Neural crest cell (in vitro differentiated cells): ENCODE measurements at regions not wholly inside any gene's neighbourhood (a gene's known extent, or its start where the extent isn't known, plus 50 kb on each side); places are given as distances from the start of the nearest gene placed in this dataset.

Experiments used
- DNase-seq: peaks from one replicate; pipeline ENCODE4 v3.0.0; 2021; ENCODE audit warnings: low read depth, mixed read lengths, low spot score
- H3K27ac Mint-ChIP-seq: one replicate; pipeline ENCODE4 v1.8.0; 2021; ENCODE audit warnings: mild to moderate bottlenecking, mixed read lengths; ENCODE audit not compliant: unreplicated experiment
- H3K27me3 Mint-ChIP-seq: 2 replicates; pipeline ENCODE4 v1.8.0; 2021; ENCODE audit warnings: low read depth, mild to moderate bottlenecking, mixed read lengths
- H3K36me3 Mint-ChIP-seq: 2 replicates; pipeline ENCODE4 v1.8.0; 2021; ENCODE audit warnings: low read depth, mild to moderate bottlenecking, mixed read lengths
- H3K4me1 Mint-ChIP-seq: 2 replicates; pipeline ENCODE4 v1.8.0; 2021; ENCODE audit warnings: mixed read lengths
- H3K4me3 Mint-ChIP-seq: one replicate; pipeline ENCODE4 v1.8.0; 2021; ENCODE audit warnings: mild to moderate bottlenecking, mixed read lengths
- H3K9me3 Mint-ChIP-seq: 2 replicates; pipeline ENCODE4 v1.8.0; 2021; ENCODE audit warnings: mixed read lengths
- CTCF ChIP-seq: fragments of 200-600 bp; sonication (generic); conservative IDR thresholded peaks from 2 replicates; pipeline ENCODE4 v1.5.0; 2021; ENCODE audit warnings: antibody characterized with exemption, mild to moderate bottlenecking

DNA sequence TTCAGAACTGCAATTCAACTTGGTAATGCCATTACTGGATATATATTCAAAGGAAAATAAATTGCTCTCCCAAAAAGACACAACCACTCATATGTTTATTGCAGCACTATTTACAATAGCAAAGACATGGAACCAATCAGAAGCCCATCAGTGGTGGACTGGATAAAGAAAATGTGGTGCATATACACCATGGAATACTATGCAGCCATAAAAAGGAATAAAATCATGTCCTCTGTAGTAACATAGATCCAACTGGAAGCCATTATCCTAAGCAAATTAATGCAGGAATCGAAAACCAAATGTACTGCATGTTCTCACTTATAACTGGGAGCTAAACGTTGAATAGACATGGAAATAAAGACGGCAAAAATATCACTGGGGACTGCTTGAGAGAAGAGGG is 117.0 kb downstream of the MAP3K21 start:
- no peak for TF ChIP-seq CTCF
- Mint-ChIP-seq H3K4me1 (peaks cover 4% of the 10 kb centered on the region), H3K27ac (no peak overlapping the region), H3K27me3 (no peaks in the 10 kb centered on the region), H3K4me3 (no peak overlapping the region), H3K36me3 (no peaks in the 10 kb centered on the region), H3K9me3 (no peaks in the 10 kb centered on the region)
- DNase-seq, result no peak

- no peak for TF ChIP-seq CTCF
- Mint-ChIP-seq H3K4me1 (peaks cover 4% of the 10 kb centered on the region), H3K36me3 (no peaks in the 10 kb centered on the region), H3K9me3 (no peaks in the 10 kb centered on the region), H3K4me3 (no peak overlapping the region), H3K27ac (no peak overlapping the region), H3K27me3 (no peaks in the 10 kb centered on the region)
- no peak for DNase-seq
Observed at GRCh38 chr1:233445737-233446136, 118.2 kb downstream of the MAP3K21 start.

- TF ChIP-seq CTCF, result no peak
- H3K36me3 Mint-ChIP-seq, result no peaks in the 10 kb centered on the region
- H3K4me1 Mint-ChIP-seq, result no peaks in the 10 kb centered on the region
- no peak overlapping the region for H3K27ac Mint-ChIP-seq
- no peaks in the 10 kb centered on the region for H3K9me3 Mint-ChIP-seq
- no peak for DNase-seq
- H3K4me3 Mint-ChIP-seq, result no peak overlapping the region
- peaks cover 2% of the 10 kb centered on the region for H3K27me3 Mint-ChIP-seq
Observed at GRCh38 chr1:233446935-233447334, 119.4 kb downstream of the MAP3K21 start.

GRCh38 chr1:233448109-233448689 is 120.7 kb downstream of the MAP3K21 start:
- Mint-ChIP-seq H3K36me3 (no peaks in the 10 kb centered on the region), H3K4me3 (no peak overlapping the region), H3K4me1 (no peaks in the 10 kb centered on the region), H3K27ac (no peak overlapping the region), H3K27me3 (peaks cover 2% of the 10 kb centered on the region), H3K9me3 (no peaks in the 10 kb centered on the region)
- DNase-seq, result no peak
- TF ChIP-seq CTCF, result no peak

DNA sequence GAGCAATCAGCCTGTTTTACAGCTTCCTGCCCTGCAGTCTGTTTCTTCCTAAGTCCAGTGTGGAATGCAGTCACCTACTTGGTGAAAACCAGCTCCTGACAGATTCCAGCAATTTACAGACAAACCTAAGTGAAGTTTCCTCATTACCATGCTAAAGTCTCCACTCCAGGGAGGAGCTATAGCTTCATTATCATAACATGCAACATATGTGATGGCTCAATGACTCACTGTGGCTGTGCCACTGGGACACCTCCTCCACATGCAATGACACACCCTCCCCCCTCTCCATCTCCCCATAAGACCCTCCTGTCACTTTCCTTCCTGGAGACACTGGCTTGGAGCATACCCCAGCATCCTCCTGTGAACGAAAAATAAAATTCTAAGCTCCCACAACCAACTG is 125.2 kb downstream of the MAP3K21 start:
- Mint-ChIP-seq H3K27ac (no peak overlapping the region), H3K9me3 (no peaks in the 10 kb centered on the region), H3K27me3 (peaks cover 6% of the 10 kb centered on the region), H3K4me1 (no peaks in the 10 kb centered on the region), H3K4me3 (no peak overlapping the region), H3K36me3 (no peaks in the 10 kb centered on the region)
- no peak for DNase-seq
- TF ChIP-seq CTCF, result no peak
